ENCODE measurements at regions not wholly inside any gene's neighbourhood (a gene's known extent, or its start where the extent isn't known, plus 50 kb on each side); places are given as distances from the start of the nearest gene placed in this dataset.

DNA sequence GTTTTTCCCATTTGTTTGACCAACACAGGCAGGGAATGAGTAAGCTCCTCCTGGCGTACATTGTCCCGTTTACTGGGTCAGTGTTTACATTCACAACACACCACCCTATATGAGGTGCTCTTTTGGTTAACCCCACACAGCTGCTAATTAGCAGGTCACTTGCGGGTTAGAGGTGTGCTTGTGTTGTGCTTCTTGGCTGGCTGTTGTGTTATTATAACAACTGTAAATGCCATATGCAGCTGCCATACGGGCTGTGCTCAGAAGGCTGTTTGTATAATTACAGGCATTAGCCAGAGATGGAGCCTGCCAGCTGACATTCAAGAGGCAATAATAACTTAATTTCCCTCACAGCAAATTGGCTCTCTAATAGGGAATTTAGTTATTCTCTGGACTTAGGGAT, 205.1 kb upstream of the ELAC2 start:
- no peak for TF ChIP-seq GATA2 (IDR thresholded peaks at IDR 0.05; ENCODE audit: low read depth, low read length)
- TF ChIP-seq GATA3 (IDR thresholded peaks at IDR 0.05; ENCODE audit: low read depth, low read length), result no peak

DNA sequence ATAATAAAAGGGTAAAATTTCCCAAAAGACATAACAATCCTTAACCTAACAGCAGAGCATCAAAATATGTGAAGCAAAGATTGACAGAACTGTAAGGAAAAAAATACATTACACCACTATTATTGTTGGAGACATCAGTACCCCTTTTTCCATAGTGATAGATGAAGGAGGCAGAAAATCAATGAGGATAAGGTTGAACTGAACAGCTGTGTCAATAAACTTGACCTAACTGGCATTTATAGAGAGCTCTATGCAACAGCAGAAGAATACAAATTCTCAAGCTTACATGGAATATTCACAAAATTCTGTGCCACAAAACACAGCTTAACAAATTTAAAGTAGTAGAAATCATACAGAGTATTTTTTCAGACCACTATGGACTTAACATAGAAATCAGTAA, 195.0 kb upstream of the ELAC2 start:
- no peak for TF ChIP-seq GATA3 (IDR thresholded peaks at IDR 0.05; ENCODE audit: low read depth, low read length)

DNA sequence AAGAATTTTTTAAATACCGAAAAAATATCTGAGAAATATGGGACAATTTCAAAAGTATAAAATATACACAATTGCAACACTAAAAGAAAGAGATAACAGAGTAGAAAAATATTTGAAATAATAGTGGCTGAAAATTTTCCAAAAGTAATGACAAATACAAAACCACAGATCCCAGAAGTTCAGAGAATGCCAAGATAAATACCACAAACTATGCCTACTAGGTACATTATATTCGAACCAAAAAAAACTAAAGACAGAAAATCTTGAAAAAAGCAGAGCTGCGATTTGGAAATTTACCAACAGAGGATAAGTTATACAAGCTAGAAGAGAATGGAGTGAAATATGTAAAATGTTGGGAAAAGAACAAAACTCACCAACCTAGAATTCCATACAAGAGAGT, 191.3 kb upstream of the ELAC2 start:
- TF ChIP-seq GATA3 (IDR thresholded peaks at IDR 0.05; ENCODE audit: low read depth, low read length) (no peak), GATA2 (IDR thresholded peaks at IDR 0.05; ENCODE audit: low read depth, low read length) (no peak)

DNA sequence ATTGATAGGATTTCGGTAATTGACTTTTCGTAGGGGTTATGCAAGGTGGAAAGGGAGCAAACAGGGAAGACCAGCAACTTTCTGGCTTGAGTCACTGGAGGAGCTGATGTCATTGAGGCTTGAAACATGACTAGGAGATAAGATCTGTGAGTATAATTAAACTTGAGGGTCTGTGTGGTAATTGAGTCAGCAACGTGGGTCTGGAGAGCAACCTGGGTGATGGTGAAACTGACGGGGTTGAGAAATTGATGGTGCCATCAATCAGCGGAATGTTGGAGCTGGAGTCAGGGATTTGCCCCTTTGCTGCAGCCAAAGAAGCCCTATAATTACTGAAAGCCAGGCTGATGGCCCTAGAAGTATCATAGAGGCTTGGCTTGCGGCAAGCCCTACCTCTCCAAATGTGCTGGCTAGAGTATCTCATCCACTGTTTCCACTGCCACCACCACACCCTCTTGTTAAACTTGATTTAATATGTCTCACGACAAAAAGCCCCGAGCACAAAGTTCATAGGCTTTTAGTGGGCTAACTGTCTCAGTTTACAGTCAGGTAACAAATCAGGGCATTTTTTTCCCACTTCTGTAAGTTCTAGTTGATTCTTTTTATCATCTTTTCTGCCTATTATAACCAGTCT, 186.9 kb upstream of the ELAC2 start:
- TF ChIP-seq GATA3 (IDR thresholded peaks at IDR 0.05; ENCODE audit: low read depth, low read length) (no peak), GATA2 (IDR thresholded peaks at IDR 0.05; ENCODE audit: low read depth, low read length) (no peak)

DNA sequence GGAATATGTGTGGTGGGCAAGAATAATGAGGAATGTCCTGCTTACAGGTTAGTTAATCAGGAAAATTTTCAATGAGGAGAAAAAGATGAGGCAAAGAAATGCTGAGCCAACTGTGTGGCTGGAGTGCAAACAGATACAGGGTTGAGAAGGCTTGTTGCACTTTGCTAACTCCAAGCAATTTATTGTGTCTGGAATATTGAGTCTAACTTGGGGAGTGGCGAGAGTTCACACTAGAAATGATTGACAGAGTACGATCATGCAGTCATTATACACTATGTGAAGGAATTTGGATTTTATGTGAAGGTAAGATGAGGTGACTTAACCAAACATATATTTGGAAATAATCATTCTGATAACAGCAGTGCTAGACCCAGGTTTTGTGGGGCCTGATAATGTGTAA, 185.0 kb upstream of the ELAC2 start:
- TF ChIP-seq GATA3 (IDR thresholded peaks at IDR 0.05; ENCODE audit: low read depth, low read length) (no peak), GATA2 (IDR thresholded peaks at IDR 0.05; ENCODE audit: low read depth, low read length) (no peak)

DNA sequence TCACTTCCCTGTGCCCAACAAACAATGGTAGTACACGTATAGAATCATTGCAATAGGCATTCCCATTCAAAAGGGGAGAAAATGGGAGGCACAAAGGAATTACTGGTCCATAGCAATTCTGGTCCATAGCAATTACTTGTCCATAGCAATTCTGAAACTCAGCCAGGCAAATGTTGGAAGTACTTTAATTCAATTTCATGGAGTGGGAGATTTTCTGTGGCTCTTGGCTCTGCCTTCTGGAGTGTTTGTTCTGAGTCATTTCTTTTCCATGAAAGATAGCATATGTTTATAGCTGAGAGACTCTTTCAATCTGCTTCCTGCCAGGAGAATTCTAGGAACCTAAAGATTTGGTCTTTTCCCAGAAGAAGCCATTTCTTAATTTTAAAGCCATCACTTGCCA, 182.8 kb upstream of the ELAC2 start:
- TF ChIP-seq GATA3 (IDR thresholded peaks at IDR 0.05; ENCODE audit: low read depth, low read length) (no peak), GATA2 (IDR thresholded peaks at IDR 0.05; ENCODE audit: low read depth, low read length) (no peak)

DNA sequence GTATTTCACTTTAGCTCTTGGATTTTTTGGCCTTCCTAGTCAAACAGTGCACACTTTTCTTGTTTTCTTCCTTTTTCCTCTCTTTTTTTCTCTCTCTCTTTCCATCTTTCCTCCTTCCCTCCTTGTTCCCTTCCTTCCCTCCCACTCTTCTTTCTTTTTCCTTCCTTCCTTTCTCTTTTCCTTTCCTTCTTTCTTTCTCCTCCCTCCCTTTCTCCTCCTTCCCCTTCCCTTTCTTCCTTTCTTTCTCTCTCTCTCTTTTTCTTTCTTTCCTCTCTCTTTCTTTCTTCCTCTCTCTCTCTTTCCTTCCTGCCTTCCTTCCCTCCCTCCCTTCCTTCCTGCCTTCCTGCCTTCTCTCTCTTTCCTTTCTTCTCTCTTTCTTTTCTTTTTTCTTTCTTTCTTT, 181.6 kb upstream of the ELAC2 start:
- TF ChIP-seq GATA2 (IDR thresholded peaks at IDR 0.05; ENCODE audit: low read depth, low read length), result no peak
- TF ChIP-seq GATA3 (IDR thresholded peaks at IDR 0.05; ENCODE audit: low read depth, low read length), result no peak

DNA sequence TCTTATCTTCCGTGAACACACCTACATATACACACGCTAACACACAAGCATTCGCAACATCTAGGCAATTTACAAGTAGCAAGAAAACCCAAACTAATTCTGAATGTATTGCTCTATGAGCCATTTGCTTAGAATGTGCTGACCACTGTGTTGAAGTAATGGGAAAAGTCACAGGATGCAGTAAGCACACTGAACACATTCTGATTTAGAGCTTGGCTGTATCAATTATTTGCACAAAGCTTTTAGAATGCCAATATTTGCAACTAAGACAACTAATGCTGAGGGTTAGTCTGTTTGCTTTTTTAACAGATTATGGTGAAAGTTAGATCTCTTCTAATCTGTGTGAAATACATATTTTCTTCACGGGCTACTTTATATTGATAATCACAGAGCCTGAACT, 179.8 kb upstream of the ELAC2 start:
- TF ChIP-seq GATA2 (IDR thresholded peaks at IDR 0.05; ENCODE audit: low read depth, low read length), result no peak
- TF ChIP-seq GATA3 (IDR thresholded peaks at IDR 0.05; ENCODE audit: low read depth, low read length), result no peak

DNA sequence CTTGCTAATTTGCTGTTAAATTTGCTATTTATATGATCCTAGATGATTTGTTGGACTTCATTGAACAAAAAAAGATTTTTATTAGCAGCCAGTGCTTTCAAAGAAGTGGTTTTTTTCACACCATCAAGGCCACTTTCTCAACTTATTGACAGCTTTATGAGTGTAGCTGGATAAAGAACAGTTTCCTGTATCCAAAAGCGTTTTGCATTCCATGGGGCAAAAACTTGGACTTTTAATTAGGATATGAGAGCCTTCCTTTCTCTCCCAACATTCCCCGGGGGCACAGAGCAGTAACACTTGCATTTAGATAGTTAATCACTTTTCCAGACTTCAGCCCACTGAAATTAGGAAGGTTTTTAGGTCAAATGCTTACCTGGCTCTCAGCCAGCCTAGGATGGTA, 177.1 kb upstream of the ELAC2 start:
- TF ChIP-seq GATA3 (IDR thresholded peaks at IDR 0.05; ENCODE audit: low read depth, low read length) (no peak), GATA2 (IDR thresholded peaks at IDR 0.05; ENCODE audit: low read depth, low read length) (no peak)

DNA sequence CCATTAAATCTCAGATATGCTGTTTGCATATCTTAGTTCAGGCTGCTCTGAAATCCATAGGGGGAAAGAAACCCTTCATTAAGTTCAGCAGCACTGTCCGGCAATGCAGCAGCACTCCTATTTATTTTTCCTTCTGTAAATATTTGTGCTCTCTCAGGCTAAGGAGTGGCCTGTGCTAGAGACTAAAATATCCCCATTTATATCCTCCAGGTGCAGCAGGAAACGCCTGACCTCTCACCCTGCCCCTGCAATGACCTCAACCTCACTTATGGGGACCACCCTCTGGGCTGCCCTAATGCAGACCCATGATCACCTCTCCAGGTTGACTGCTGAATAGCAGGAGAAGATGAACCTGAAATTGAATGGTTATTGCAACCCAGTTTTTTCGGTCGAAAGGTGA, 165.0 kb upstream of the ELAC2 start:
- TF ChIP-seq GATA3 (IDR thresholded peaks at IDR 0.05; ENCODE audit: low read depth, low read length) (no peak), GATA2 (IDR thresholded peaks at IDR 0.05; ENCODE audit: low read depth, low read length) (no peak)

DNA sequence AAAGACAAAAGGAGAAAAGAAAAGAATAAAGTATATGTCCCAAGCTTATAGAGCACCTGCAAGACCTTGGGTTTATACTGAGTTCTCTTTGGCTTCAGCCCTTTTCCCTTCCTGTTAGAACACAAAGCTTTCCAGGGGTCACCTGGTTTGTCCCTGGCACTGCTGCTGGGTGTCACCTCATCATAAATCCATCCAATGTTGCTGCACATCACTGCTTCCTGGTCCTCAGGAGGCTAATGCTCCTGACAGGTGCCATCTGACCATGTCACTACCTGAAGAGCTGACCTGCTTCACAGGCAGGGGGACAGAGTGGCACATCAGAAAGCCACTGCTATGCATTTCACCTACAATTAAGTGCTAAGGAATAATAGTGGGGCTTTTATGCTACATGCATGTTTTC, 164.6 kb upstream of the ELAC2 start:
- TF ChIP-seq GATA2 (IDR thresholded peaks at IDR 0.05; ENCODE audit: low read depth, low read length), result no peak
- TF ChIP-seq GATA3 (IDR thresholded peaks at IDR 0.05; ENCODE audit: low read depth, low read length), result no peak

DNA sequence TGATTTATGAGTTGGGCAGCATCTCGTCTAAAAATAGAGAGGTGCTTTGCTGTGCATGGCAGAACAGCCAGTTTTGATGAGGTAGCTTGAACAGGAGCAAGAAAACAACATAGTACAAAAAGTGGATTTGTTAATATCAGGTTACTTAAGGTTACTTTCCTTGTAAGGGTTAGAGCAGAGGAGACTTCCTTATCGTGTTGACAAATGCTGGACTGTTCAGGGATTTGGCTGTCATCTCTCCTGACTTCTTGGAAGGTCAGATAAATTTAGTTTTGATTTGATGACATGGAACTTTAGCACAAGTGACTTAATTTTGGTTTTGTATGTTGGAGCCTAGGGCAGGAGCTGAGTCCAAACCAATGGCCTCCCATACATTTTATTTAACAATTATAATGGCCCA, 163.9 kb upstream of the ELAC2 start:
- no peak for TF ChIP-seq GATA3 (IDR thresholded peaks at IDR 0.05; ENCODE audit: low read depth, low read length)
- no peak for TF ChIP-seq GATA2 (IDR thresholded peaks at IDR 0.05; ENCODE audit: low read depth, low read length)

DNA sequence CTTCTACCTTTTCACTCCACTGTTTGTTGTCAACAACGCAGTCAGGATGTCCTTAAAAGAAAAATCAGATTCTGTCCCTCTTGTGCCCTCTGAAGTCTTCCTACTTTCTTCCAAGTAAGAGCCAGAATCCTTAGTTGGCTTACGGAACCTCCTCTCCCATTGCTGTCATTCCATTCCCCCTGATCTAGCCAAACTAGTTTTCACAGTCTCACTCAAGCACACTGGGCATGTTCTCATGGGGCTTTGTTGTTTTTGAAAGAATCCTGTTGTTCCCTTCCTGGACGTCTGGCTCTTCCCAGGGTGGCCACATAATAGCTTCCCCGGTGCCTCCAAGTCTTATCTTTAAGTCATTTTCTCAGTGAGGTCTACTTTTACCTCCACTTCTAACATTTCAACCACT, 158.6 kb upstream of the ELAC2 start:
- TF ChIP-seq GATA3 (IDR thresholded peaks at IDR 0.05; ENCODE audit: low read depth, low read length), result no peak

DNA sequence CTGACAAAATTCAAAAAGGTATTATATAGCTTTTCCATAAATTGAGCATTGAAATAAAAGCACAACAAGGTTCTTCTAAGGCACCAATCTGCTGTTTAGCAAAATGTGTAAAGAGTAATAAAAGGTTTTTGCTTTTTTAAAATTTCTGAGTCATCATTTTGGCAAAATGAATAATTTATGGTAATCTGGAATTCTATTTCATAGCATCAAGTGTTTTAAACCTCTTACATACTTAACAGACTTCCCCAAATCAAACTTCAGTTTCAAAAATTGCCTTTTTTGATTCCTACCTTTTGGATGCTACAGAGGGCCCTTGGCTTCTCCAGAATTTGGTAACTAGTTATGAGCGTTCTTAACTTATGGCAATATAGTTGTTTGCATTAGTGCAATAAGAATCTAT, 154.0 kb upstream of the ELAC2 start:
- TF ChIP-seq GATA2 (IDR thresholded peaks at IDR 0.05; ENCODE audit: low read depth, low read length) (no peak), GATA3 (IDR thresholded peaks at IDR 0.05; ENCODE audit: low read depth, low read length) (no peak)

DNA sequence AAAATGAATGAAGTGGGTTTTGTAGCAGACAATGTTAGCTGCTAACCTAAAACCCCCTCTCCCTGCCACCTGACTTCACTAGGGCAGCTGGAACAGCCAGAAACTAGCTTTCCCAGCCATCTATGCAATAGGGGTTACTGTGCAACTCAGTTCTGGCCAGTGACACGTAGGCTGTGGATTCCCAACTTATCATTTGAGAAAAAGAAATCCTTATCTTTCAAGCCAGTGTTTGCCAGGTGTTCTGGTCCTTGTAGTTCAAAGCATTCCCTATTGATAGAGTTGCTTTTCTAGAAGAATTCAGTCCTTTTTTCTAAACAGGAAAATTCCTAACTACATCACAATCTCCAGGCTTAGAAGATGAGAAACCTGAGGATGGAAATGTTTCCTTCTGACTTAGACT, 144.5 kb upstream of the ELAC2 start:
- no peak for TF ChIP-seq GATA2 (IDR thresholded peaks at IDR 0.05; ENCODE audit: low read depth, low read length)
- no peak for TF ChIP-seq GATA3 (IDR thresholded peaks at IDR 0.05; ENCODE audit: low read depth, low read length)

DNA sequence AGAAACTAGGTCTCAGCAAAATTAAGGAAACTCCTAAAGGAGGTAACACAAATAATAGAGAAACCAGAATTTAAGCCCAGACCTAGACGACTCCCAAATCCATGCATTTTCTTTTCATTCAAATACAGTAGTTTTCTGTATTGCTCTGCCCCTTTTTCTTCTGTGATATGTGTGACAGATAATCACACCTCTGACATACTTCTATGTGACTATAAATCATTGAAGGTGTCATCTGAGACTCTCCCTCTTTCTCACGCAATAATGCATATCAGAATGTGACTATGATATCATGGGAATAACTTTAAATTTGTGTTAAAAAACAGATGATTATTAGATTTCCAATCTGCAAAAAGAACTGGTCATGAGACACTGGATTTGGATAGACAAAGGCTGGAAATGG, 143.0 kb upstream of the ELAC2 start:
- TF ChIP-seq GATA2 (IDR thresholded peaks at IDR 0.05; ENCODE audit: low read depth, low read length) (no peak), GATA3 (IDR thresholded peaks at IDR 0.05; ENCODE audit: low read depth, low read length) (no peak)
